Liver (tissue), 3 donors: ENCODE measurements at regions not wholly inside any gene's neighbourhood (a gene's known extent, or its start where the extent isn't known, plus 50 kb on each side); places are given as distances from the start of the nearest gene placed in this dataset.

Experiments
- ATF3 ChIP-seq: IDR thresholded peaks from 2 replicates; pipeline ENCODE4 v1.6.1; 2016; ENCODE audit warnings: antibody characterized with exemption
- CTCF ChIP-seq: fragments of 150-350 bp; IDR thresholded peaks from 2 replicates; pipeline ENCODE4 v1.5.1; 2017; ENCODE audit warnings: improper control_type of control experiment, low read depth, low read length; ENCODE audit not compliant: missing input control
- EGR1 ChIP-seq, 2 donors: IDR thresholded peaks; 2 replicates each; pipeline ENCODE4 v1.6.1; 2016 to 2018; ENCODE audit warnings: antibody characterized with exemption in 2 of 2, low read depth in 2 of 2
- RAD21 ChIP-seq, 2 donors: IDR thresholded peaks; 2 replicates each; pipeline ENCODE4 v1.6.1; 2016; ENCODE audit warnings: antibody characterized with exemption in 2 of 2, mild to moderate bottlenecking in 2 of 2
- SP1 ChIP-seq: IDR thresholded peaks from 2 replicates; pipeline ENCODE4 v1.6.1; 2018; ENCODE audit warnings: antibody characterized with exemption, mild to moderate bottlenecking
- ZBTB33 ChIP-seq: IDR thresholded peaks from 2 replicates; pipeline ENCODE4 v1.6.1; 2016; ENCODE audit warnings: antibody characterized with exemption
- donor health status: healthy.
- donor health status: healthy.

GRCh38 chr12:33649992-33650391, 210.4 kb upstream of the SYT10 start:
- TF ChIP-seq SP1: no peak
- no peak for TF ChIP-seq RAD21 (IDR thresholded peaks at IDR 0.05)
- TF ChIP-seq EGR1 (IDR thresholded peaks at IDR 0.05; ENCODE audit: low read depth in 2 of 2): no peak
- TF ChIP-seq CTCF: no peak
- TF ChIP-seq ATF3: no peak
- no peak for TF ChIP-seq ZBTB33
